VCaP (cell line): ENCODE measurements at regions not wholly inside any gene's neighbourhood (a gene's known extent, or its start where the extent isn't known, plus 50 kb on each side); places are given as distances from the start of the nearest gene placed in this dataset.

Experiments used
- H3K27ac ChIP-seq: fragments of 450-650 bp; 2 replicates; pipeline ENCODE4 v1.5.1; 2017
- TF ChIP-seq, protein P1 (sequence below): fragments of 450-650 bp; conservative IDR thresholded peaks from 2 replicates; pipeline ENCODE4 v1.5.1; 2017; ENCODE audit warnings: mild to moderate bottlenecking, moderate library complexity

DNA sequence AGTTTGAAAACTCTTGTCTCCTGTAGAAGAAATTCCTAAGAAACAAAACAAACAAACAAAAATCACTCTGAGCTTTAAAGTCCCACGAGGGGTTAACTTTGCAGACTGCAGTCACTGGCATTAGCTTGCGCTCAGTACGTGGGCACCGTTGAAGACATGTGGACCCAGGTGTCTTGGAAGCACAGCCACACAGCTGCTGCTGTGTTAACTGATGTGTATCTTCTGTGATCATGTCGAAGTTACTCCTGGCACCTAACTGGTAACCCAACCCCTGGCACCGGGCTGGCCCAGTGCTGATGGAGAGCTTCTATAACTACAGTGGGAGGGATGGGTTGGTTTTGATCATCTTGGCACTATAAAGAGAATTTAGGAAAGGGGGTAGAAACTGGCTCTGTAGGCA is 51.6 kb upstream of the FHL2 start:
- no peak overlapping the region for H3K27ac ChIP-seq
- TF ChIP-seq, protein P1, sequence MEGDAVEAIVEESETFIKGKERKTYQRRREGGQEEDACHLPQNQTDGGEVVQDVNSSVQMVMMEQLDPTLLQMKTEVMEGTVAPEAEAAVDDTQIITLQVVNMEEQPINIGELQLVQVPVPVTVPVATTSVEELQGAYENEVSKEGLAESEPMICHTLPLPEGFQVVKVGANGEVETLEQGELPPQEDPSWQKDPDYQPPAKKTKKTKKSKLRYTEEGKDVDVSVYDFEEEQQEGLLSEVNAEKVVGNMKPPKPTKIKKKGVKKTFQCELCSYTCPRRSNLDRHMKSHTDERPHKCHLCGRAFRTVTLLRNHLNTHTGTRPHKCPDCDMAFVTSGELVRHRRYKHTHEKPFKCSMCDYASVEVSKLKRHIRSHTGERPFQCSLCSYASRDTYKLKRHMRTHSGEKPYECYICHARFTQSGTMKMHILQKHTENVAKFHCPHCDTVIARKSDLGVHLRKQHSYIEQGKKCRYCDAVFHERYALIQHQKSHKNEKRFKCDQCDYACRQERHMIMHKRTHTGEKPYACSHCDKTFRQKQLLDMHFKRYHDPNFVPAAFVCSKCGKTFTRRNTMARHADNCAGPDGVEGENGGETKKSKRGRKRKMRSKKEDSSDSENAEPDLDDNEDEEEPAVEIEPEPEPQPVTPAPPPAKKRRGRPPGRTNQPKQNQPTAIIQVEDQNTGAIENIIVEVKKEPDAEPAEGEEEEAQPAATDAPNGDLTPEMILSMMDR, result no peak

DNA sequence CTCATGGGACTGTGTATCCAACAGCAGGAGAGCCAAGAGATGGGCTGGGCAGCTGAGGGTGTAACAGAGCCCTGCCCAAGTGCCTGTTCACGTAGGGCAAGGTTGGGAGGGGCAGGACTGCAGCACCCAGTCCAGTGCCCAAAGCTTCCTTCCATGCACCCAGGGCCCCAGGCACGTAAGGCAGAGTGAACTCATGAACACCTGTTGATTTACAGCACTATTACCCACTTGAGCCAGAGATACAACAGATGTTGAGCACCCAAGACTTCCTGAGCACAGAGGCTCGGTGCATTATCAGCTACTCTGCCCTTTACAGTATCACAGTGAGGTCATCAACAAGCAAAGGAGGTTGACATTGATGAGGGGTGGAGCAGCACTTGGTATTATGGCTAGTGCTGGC is 50.2 kb upstream of the FHL2 start:
- no peak overlapping the region for H3K27ac ChIP-seq
- TF ChIP-seq, protein P1, result no peak
